ENCODE measurements at regions not wholly inside any gene's neighbourhood (a gene's known extent, or its start where the extent isn't known, plus 50 kb on each side); places are given as distances from the start of the nearest gene placed in this dataset.

DNA sequence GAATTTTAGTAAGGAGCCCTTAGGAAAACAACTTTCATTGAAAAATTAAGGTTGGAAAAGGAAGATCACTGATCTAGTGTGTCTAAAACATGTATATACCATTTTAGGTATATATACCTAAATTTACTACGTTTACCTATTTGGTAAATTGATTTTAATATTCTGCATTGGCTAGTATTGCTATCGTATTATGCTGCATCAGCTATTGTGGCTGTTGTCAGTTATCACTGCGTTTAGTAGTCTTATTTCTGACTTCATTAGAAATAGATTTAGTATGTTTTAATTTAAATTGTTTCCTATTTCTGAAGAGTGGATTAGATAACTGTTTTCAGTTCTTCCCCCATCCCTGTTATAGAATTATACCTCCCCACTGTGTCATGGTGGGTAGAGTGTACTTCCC lies 101.7 kb upstream of the ARG1 start:
- TF ChIP-seq, protein P1, sequence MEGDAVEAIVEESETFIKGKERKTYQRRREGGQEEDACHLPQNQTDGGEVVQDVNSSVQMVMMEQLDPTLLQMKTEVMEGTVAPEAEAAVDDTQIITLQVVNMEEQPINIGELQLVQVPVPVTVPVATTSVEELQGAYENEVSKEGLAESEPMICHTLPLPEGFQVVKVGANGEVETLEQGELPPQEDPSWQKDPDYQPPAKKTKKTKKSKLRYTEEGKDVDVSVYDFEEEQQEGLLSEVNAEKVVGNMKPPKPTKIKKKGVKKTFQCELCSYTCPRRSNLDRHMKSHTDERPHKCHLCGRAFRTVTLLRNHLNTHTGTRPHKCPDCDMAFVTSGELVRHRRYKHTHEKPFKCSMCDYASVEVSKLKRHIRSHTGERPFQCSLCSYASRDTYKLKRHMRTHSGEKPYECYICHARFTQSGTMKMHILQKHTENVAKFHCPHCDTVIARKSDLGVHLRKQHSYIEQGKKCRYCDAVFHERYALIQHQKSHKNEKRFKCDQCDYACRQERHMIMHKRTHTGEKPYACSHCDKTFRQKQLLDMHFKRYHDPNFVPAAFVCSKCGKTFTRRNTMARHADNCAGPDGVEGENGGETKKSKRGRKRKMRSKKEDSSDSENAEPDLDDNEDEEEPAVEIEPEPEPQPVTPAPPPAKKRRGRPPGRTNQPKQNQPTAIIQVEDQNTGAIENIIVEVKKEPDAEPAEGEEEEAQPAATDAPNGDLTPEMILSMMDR (IDR thresholded peaks at IDR 0.05; ENCODE audit: low read depth, low read length) = no peak
- no peak for TF ChIP-seq EZH2phosphoT487 (IDR thresholded peaks at IDR 0.05; ENCODE audit: low read depth)
